Chondrocyte (in vitro differentiated cells): ENCODE measurements at regions not wholly inside any gene's neighbourhood (a gene's known extent, or its start where the extent isn't known, plus 50 kb on each side); places are given as distances from the start of the nearest gene placed in this dataset.
"Not testable (repeated sequence)": the region's sequence is repeated elsewhere in the genome, so short reads cannot be mapped to it uniquely, and the experiment has no call there.

Source experiments
- DNase-seq: peaks from one replicate; pipeline ENCODE4 v3.0.0; 2021; ENCODE audit warnings: mixed read lengths, low spot score
- H3K27ac Mint-ChIP-seq: one replicate; pipeline ENCODE4 v1.8.0; 2021; ENCODE audit warnings: mild to moderate bottlenecking, moderate library complexity, mixed read lengths; ENCODE audit not compliant: unreplicated experiment
- H3K27me3 Mint-ChIP-seq: 2 replicates; pipeline ENCODE4 v1.8.0; 2021; ENCODE audit warnings: low read depth, mixed read lengths
- H3K36me3 Mint-ChIP-seq: 2 replicates; pipeline ENCODE4 v1.8.0; 2021; ENCODE audit warnings: low read depth, mixed read lengths
- H3K4me1 Mint-ChIP-seq: 2 replicates; pipeline ENCODE4 v1.8.0; 2021; ENCODE audit warnings: low read depth, mild to moderate bottlenecking, mixed read lengths
- H3K4me3 Mint-ChIP-seq: one replicate; pipeline ENCODE4 v1.8.0; 2021; ENCODE audit warnings: mild to moderate bottlenecking, moderate library complexity, mixed read lengths; ENCODE audit not compliant: unreplicated experiment
- H3K9me3 Mint-ChIP-seq: 2 replicates; pipeline ENCODE4 v1.8.0; 2021; ENCODE audit warnings: low read depth, mixed read lengths
- TF ChIP-seq, protein P1 (sequence below): fragments of 200-600 bp; sonication (generic); IDR thresholded peaks from 2 replicates; pipeline ENCODE4 v1.5.0; 2021; ENCODE audit warnings: antibody characterized with exemption, mild to moderate bottlenecking, moderate library complexity

DNA sequence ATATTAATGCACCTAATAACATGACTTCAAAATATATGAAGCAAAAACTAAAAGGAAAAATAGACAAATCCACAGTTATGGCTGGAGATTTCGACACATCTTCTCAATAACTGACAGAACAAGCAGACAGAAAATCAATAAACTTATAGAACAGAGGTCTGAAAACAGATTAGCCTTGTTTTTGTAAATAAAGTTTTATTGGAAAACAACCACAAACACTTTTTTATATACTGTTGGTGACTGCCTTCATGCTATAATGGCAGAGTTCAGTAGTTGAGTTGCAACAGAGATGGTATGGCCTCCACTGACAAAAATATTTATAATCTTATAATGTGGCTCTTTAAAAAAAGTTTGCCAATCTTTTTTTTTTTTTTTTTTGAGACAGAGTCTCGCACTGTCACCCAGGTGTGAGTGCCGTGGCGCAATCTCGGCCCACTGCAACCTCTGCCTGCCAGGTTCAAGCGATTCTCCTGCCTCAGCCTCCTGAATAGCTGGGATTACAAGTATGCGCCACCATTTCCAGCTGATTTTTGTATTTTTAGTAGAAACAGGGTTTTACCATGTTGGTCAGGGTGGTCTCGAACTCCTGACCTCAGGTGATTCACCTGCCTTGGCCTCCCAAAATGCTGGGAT is 52.2 kb upstream of the GATA2 start:
- Mint-ChIP-seq H3K27ac (no peak overlapping the region), H3K4me3 (no peak overlapping the region), H3K36me3 (peaks cover 5% of the 10 kb centered on the region), H3K9me3 (peaks cover 10% of the 10 kb centered on the region), H3K4me1 (peaks cover 37% of the 10 kb centered on the region), H3K27me3 (peaks cover 2% of the 10 kb centered on the region)
- TF ChIP-seq, protein P1, sequence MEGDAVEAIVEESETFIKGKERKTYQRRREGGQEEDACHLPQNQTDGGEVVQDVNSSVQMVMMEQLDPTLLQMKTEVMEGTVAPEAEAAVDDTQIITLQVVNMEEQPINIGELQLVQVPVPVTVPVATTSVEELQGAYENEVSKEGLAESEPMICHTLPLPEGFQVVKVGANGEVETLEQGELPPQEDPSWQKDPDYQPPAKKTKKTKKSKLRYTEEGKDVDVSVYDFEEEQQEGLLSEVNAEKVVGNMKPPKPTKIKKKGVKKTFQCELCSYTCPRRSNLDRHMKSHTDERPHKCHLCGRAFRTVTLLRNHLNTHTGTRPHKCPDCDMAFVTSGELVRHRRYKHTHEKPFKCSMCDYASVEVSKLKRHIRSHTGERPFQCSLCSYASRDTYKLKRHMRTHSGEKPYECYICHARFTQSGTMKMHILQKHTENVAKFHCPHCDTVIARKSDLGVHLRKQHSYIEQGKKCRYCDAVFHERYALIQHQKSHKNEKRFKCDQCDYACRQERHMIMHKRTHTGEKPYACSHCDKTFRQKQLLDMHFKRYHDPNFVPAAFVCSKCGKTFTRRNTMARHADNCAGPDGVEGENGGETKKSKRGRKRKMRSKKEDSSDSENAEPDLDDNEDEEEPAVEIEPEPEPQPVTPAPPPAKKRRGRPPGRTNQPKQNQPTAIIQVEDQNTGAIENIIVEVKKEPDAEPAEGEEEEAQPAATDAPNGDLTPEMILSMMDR: no peak
- no peak for DNase-seq

GRCh38 chr3:128544190-128544589 is 51.2 kb upstream of the GATA2 start:
- Mint-ChIP-seq H3K4me3 (no peak overlapping the region), H3K27me3 (peaks cover 7% of the 10 kb centered on the region), H3K9me3 (peaks cover 10% of the 10 kb centered on the region)

DNA sequence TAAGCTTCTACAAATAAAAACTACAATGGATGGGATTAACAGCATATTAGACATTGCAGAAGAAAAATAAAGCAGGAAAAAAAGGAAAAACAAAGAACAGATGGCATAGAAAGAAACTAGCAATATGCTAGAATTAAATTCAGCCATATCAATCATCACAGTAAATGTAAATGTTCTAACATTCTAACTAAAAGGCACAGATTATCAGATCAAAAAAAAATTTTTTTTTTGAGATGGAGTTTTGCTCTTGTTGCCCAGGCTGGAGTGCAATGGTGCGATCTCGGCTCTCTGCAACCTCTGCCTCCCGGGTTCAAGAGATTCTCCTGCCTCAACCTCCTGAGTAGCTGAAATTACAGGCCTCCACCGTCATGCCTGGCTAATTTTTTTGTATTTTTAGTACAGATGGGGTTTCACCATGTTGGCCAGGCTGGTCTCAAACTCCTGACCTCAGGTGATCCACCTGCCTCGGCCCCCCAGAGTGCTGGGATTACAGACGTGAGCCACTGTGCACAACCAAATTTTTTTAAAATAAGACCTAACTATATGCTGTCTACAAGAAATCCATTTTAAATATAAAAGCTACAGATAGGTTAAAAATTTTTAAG is 50.7 kb upstream of the GATA2 start:
- H3K4me1 Mint-ChIP-seq: peaks cover 21% of the 10 kb centered on the region
- not testable (repeated sequence) for H3K27ac Mint-ChIP-seq, DNase-seq, H3K36me3 Mint-ChIP-seq, H3K4me3 Mint-ChIP-seq
- peaks cover 10% of the 10 kb centered on the region for H3K27me3 Mint-ChIP-seq
- peaks cover 10% of the 10 kb centered on the region for H3K9me3 Mint-ChIP-seq

More at GRCh38 chr3:128544190-128544589, 51.2 kb upstream of the GATA2 start:
- Mint-ChIP-seq H3K36me3 (peaks cover 5% of the 10 kb centered on the region), H3K4me1 (peaks cover 27% of the 10 kb centered on the region), H3K27ac (no peak overlapping the region)
- no peak for DNase-seq
- TF ChIP-seq, protein P1: no peak
